T-cell (primary cell): ENCODE measurements at regions not wholly inside any gene's neighbourhood (a gene's known extent, or its start where the extent isn't known, plus 50 kb on each side); places are given as distances from the start of the nearest gene placed in this dataset.

Experiments used
- ATAC-seq, 4 experiments: fragments of 200-7000 bp in 3 of 4; fragments of 150-1000 bp in 1 of 4; cut with Tn5 transposase; replicated peaks in 1 of 4; 1 replicate in 3 of 4; 2 replicates in 1 of 4; pipeline ENCODE4 v1.10.0; 2021; ENCODE audit warnings: moderate library complexity in 3 of 4, mild to moderate bottlenecking in 2 of 4, moderate number of reproducible peaks in 1 of 4
- CTCF ChIA-PET, 2 donors: fragments of 300-600 bp; sonication (Branson Sonifier 250); formaldehyde crosslinking; loops; one replicate each; lab custom pipeline; 2022; ENCODE audit warnings: antibody characterized with exemption in 2 of 2; lab: Charles Lee
- POLR2A ChIA-PET, 2 donors: fragments of 300-600 bp; sonication (Branson Sonifier 250); formaldehyde crosslinking; loops; one replicate each; lab custom pipeline; 2022; ENCODE audit warnings: antibody characterized with exemption in 2 of 2; lab: Charles Lee
- DNase-seq, 35 experiments: peaks; one replicate each; pipeline versions ENCODE4 v3.0.0 to v3.0.0-alpha.2; 2013 to 2023
- H3K27ac ChIP-seq: one replicate; pipeline ENCODE4 v1.5.1; 2013; ENCODE audit warnings: low read length
- H3K27me3 ChIP-seq, 2 experiments: replicated peaks in 1 of 2; 1 replicate in 1 of 2; 2 replicates in 1 of 2; pipeline versions ENCODE4 v1.6.1 to v1.7.0; 2013; ENCODE audit warnings: low read length in 1 of 2, mixed read lengths in 1 of 2; ENCODE audit not compliant: control insufficient read depth in 2 of 2, insufficient read depth in 2 of 2; ENCODE audit errors: extremely low read depth in 1 of 2
- H3K36me3 ChIP-seq, 2 donors: 1 replicate in 1 of 2; 2 replicates in 1 of 2; pipeline versions ENCODE4 v1.6.1 to v1.7.0; 2013; ENCODE audit warnings: low read length in 1 of 2; ENCODE audit not compliant: control insufficient read depth in 2 of 2, insufficient read depth in 1 of 2; ENCODE audit errors: extremely low read depth in 1 of 2
- H3K4me1 ChIP-seq, 2 experiments: 1 replicate in 1 of 2; 2 replicates in 1 of 2; pipeline versions ENCODE4 v1.6.1 to v1.7.0; 2013; ENCODE audit warnings: low read length in 2 of 2, mixed read lengths in 1 of 2; ENCODE audit not compliant: insufficient read depth in 2 of 2, control insufficient read depth in 1 of 2; ENCODE audit errors: extremely low read depth in 1 of 2
- H3K4me3 ChIP-seq, 2 donors: 1 replicate in 1 of 2; 2 replicates in 1 of 2; pipeline versions ENCODE4 v1.5.1 to v1.7.0; 2013; ENCODE audit warnings: mild to moderate bottlenecking in 2 of 2, low read length in 1 of 2, moderate library complexity in 1 of 2; ENCODE audit not compliant: control insufficient read depth in 1 of 2; ENCODE audit errors: extremely low read depth in 1 of 2
- H3K9me3 ChIP-seq: 2 replicates; pipeline ENCODE4 v1.7.0; 2013
- H3K27ac Mint-ChIP-seq, 2 donors: one replicate each; pipeline ENCODE4 v1.8.0; 2020 to 2021; ENCODE audit warnings: mild to moderate bottlenecking in 2 of 2, mixed read lengths in 2 of 2
- H3K27me3 Mint-ChIP-seq, 2 donors: one replicate each; pipeline ENCODE4 v1.8.0; 2021 to 2022; ENCODE audit warnings: mixed read lengths in 2 of 2
- H3K36me3 Mint-ChIP-seq: one replicate; pipeline ENCODE4 v1.8.0; 2021; ENCODE audit warnings: mixed read lengths
- H3K4me1 Mint-ChIP-seq, 3 donors: one replicate each; pipeline ENCODE4 v1.8.0; 2020 to 2022; ENCODE audit warnings: mixed read lengths in 3 of 3, mild to moderate bottlenecking in 1 of 3
- H3K4me3 Mint-ChIP-seq, 3 donors: one replicate each; pipeline ENCODE4 v1.8.0; 2020 to 2022; ENCODE audit warnings: mild to moderate bottlenecking in 3 of 3, mixed read lengths in 3 of 3, moderate library complexity in 3 of 3
- H3K9me3 Mint-ChIP-seq, 3 donors: one replicate each; pipeline ENCODE4 v1.8.0; 2020 to 2022; ENCODE audit warnings: mixed read lengths in 3 of 3
- WGBS: methylation state at CpG from one replicate; pipeline ENCODE4 v1.1.5; 2013; ENCODE audit warnings: missing lambda C conversion rate; ENCODE audit not compliant: insufficient coverage; 5-methylcytosine and 5-hydroxymethylcytosine counted together

DNA sequence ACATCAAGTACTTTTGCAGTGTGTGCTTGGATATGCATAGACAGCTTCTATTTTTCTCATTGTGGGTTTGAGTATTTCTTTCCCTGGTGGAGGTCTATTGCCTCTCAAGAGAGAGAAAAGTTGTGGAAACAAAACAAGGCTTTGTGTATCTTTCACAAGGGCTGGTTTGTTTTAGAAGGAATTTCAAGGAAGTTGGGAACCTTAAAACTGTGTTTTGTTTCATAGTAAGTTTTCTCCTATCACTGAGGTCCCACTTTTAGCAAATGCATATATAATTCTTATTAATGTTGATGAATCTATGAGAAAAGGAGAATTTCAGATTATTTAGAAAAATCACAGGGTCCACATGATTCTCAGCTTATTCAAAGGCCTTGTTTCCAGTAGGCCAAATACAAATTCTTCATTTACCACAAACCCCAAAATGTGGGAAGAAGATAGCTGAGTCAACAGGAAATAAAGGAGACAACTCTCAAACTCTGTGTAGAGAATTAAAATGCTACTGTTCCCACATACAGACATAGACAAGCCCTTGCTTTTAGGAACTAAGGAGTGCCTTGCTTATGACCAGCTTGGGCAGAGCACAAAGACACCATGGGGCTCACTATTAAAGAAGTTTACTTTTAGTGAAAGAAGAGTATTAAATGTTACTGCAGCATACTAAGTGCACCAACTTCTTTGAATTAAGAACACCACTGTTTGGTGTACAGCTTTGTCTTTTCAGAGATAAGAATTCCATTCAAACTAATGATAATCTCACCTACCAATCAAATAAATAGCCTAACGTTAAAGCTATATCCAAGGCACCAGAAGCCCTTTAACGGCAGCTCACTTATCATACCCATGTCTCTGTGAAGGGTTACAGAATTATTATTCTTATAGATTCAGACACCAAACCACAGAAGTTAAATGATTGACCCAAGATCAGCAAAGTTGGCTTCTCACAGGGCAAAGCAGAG, 177.4 kb upstream of the LEF1 start:
- Histone ChIP-seq H3K4me3 (no peak overlapping the region), H3K4me1 (peaks cover 15 to 27% of the 10 kb centered on the region in 2 experiments), H3K36me3 (no peaks in the 10 kb centered on the region), H3K27ac (no peak overlapping the region), H3K9me3 (no peaks in the 10 kb centered on the region), H3K27me3 (peaks cover 0 to 3% of the 10 kb centered on the region in 2 experiments)
- Mint-ChIP-seq H3K36me3 (no peaks in the 10 kb centered on the region), H3K9me3 (no peaks in the 10 kb centered on the region), H3K27me3 (no peaks in the 10 kb centered on the region), H3K4me3 (no peak overlapping the region), H3K4me1 (peaks cover 48 to 53% (median 51%) of the 10 kb centered on the region in 3 donors), H3K27ac (peak overlapping the region; percentile 56 to 80)
- ChIA-PET CTCF (interaction anchor here (0.6 to 0.8 kb wide), 3 partner anchors 73 to 1480 kb away, joined by 3 read pairs; no protein-coding TSS in a partner anchor), POLR2A (interaction anchor here in 1 of 2 donors (0.6 kb wide), 1 partner anchor 218 kb away, joined by 5 read pairs; no protein-coding TSS in a partner anchor)
- ATAC-seq (peak in 3 of 4 experiments; percentile 39 to 44 (median 42)), DNase-seq (no peak)
- WGBS, result no CpG with 5 or more reads among the region's 2 CpGs

- H3K27me3 Mint-ChIP-seq, result no peaks in the 10 kb centered on the region
- DNase-seq (peak in 29 of 35 experiments; percentile 7 to 63 (median 34)), ATAC-seq (peak; percentile 94 to 99 (median 98))
- peak overlapping the region; percentile 95 to 97 for H3K27ac Mint-ChIP-seq
- H3K4me3 Mint-ChIP-seq, result peak overlapping the region; percentile 49 to 59 (median 59)
- Histone ChIP-seq H3K27ac (peak overlapping the region; percentile 69), H3K4me1 (peaks cover 15 to 27% of the 10 kb centered on the region in 2 experiments), H3K9me3 (no peaks in the 10 kb centered on the region), H3K36me3 (no peaks in the 10 kb centered on the region), H3K4me3 (no peak overlapping the region), H3K27me3 (no peaks in the 10 kb centered on the region)
- 0% methylated on average over 3 of the region's 3 CpGs for whole genome bisulfite sequencing
- POLR2A ChIA-PET, result no interaction called here
- H3K4me1 Mint-ChIP-seq, result peaks cover 51 to 55% (median 53%) of the 10 kb centered on the region in 3 donors
- CTCF ChIA-PET, result interaction anchor here in 1 of 2 donors (1.1 kb wide), 1 partner anchor 13 kb away, joined by 3 read pairs; no protein-coding TSS in a partner anchor
- no peaks in the 10 kb centered on the region for H3K9me3 Mint-ChIP-seq
- no peaks in the 10 kb centered on the region for H3K36me3 Mint-ChIP-seq
These were observed 173.7 kb upstream of the LEF1 start for GRCh38 chr4:108342325-108342970.

GRCh38 chr4:108337923-108338322, 169.2 kb upstream of the LEF1 start:
- no peak for DNase-seq
- no peaks in the 10 kb centered on the region for H3K36me3 Mint-ChIP-seq
- no peak for ATAC-seq
- no peak overlapping the region for H3K27ac ChIP-seq
- no peaks in the 10 kb centered on the region for H3K27me3 Mint-ChIP-seq
- no peak overlapping the region for H3K4me3 Mint-ChIP-seq
- no peaks in the 10 kb centered on the region for H3K27me3 ChIP-seq
- CTCF ChIA-PET, result no interaction called here
- no peaks in the 10 kb centered on the region for H3K9me3 ChIP-seq
- H3K36me3 ChIP-seq, result no peaks in the 10 kb centered on the region
- H3K4me3 ChIP-seq, result no peak overlapping the region
- H3K4me1 ChIP-seq, result peaks cover 6 to 11% of the 10 kb centered on the region in 2 experiments
- no peak overlapping the region for H3K27ac Mint-ChIP-seq
- no peaks in the 10 kb centered on the region for H3K9me3 Mint-ChIP-seq
- POLR2A ChIA-PET, result no interaction called here
- H3K4me1 Mint-ChIP-seq, result peaks cover 17 to 23% (median 18%) of the 10 kb centered on the region in 3 donors
- WGBS, result 43% methylated on average over 1 of the region's 1 CpG

GRCh38 chr4:108336076-108336475, 167.3 kb upstream of the LEF1 start:
- no peak overlapping the region for H3K27ac Mint-ChIP-seq
- POLR2A ChIA-PET, result interaction anchor here in 1 of 2 donors (0.6 kb wide), 1 partner anchor 20 kb away, joined by 3 read pairs; no protein-coding TSS in a partner anchor
- DNase-seq (no peak), ATAC-seq (no peak)
- Histone ChIP-seq H3K27ac (no peak overlapping the region), H3K36me3 (no peaks in the 10 kb centered on the region), H3K9me3 (no peaks in the 10 kb centered on the region), H3K4me1 (no peaks in the 10 kb centered on the region), H3K4me3 (no peak overlapping the region), H3K27me3 (no peaks in the 10 kb centered on the region)
- H3K9me3 Mint-ChIP-seq, result no peaks in the 10 kb centered on the region
- H3K4me3 Mint-ChIP-seq, result no peak overlapping the region
- no peaks in the 10 kb centered on the region for H3K27me3 Mint-ChIP-seq
- H3K4me1 Mint-ChIP-seq, result peaks cover 3 to 9% (median 4%) of the 10 kb centered on the region in 3 donors
- CTCF ChIA-PET, result no interaction called here
- H3K36me3 Mint-ChIP-seq, result no peaks in the 10 kb centered on the region

DNA sequence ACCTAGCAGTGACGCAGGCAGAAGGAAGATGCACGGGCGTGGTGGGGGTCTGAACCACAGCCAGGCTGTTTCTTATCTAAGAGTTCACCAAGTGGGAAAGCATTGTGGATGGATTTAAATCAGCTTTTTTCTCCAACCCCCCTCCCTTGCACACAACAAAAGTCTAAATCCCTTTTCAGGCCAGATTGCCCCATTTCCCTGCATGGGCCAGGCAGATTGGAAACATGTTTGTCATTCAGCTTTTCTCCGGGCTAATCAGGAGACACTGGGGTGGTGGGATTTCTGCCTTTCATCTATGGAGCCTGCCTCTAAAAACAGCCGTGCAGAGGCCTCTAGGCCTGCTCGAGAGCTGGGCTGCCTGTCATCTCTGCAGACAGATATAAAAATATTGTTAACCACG, 166.3 kb upstream of the LEF1 start:
- Mint-ChIP-seq H3K27me3 (no peaks in the 10 kb centered on the region), H3K27ac (no peak overlapping the region), H3K9me3 (no peaks in the 10 kb centered on the region), H3K4me1 (peaks cover 0 to 7% (median 2%) of the 10 kb centered on the region in 3 donors), H3K4me3 (no peak overlapping the region), H3K36me3 (no peaks in the 10 kb centered on the region)
- CTCF ChIA-PET, result interaction anchor here in 1 of 2 donors (0.8 to 1.0 kb wide), 2 partner anchors 21 to 1074 kb away, joined by 3 read pairs; no protein-coding TSS in a partner anchor
- Histone ChIP-seq H3K9me3 (no peaks in the 10 kb centered on the region), H3K4me1 (no peaks in the 10 kb centered on the region), H3K27me3 (no peaks in the 10 kb centered on the region), H3K27ac (no peak overlapping the region), H3K4me3 (no peak overlapping the region), H3K36me3 (no peaks in the 10 kb centered on the region)
- ATAC-seq (no peak), DNase-seq (no peak)
- POLR2A ChIA-PET, result no interaction called here
- WGBS, result 65% methylated on average over 2 of the region's 7 CpGs

- ChIA-PET CTCF (no interaction called here), POLR2A (interaction anchor here in 1 of 2 donors (0.5 kb wide), 1 partner anchor 16 kb away, joined by 3 read pairs; no protein-coding TSS in a partner anchor)
- Mint-ChIP-seq H3K4me3 (no peak overlapping the region), H3K9me3 (no peaks in the 10 kb centered on the region), H3K4me1 (peaks cover 4 to 7% (median 6%) of the 10 kb centered on the region in 3 donors), H3K36me3 (no peaks in the 10 kb centered on the region), H3K27me3 (no peaks in the 10 kb centered on the region), H3K27ac (no peak overlapping the region)
- no peaks in the 10 kb centered on the region for H3K4me1 ChIP-seq
- no peak for DNase-seq
- ATAC-seq, result no peak
- H3K27me3 ChIP-seq, result no peaks in the 10 kb centered on the region
- no peak overlapping the region for H3K4me3 ChIP-seq
- no peak overlapping the region for H3K27ac ChIP-seq
- H3K9me3 ChIP-seq, result no peaks in the 10 kb centered on the region
- H3K36me3 ChIP-seq, result no peaks in the 10 kb centered on the region
- WGBS, result no CpG with 5 or more reads among the region's 6 CpGs
These were observed 165.3 kb upstream of the LEF1 start for GRCh38 chr4:108334031-108334430.
